ENCODE measurements at regions not wholly inside any gene's neighbourhood (a gene's known extent, or its start where the extent isn't known, plus 50 kb on each side); places are given as distances from the start of the nearest gene placed in this dataset.

GRCh38 chr2:147511491-147511948, 333.3 kb upstream of the ACVR2A start:
- no peaks in the 10 kb centered on the region for H3K36me3 ChIP-seq (ENCODE audit: control insufficient read depth in 3 of 3, insufficient read depth in 3 of 3, low read length in 3 of 3)
- H3K9me3 ChIP-seq (ENCODE audit: control insufficient read depth in 3 of 3, low read length in 3 of 3) = no peaks in the 10 kb centered on the region
- no peak overlapping the region for H3K9ac ChIP-seq (ENCODE audit: low read depth in 1 of 3, low read length in 3 of 3)
- no peaks in the 10 kb centered on the region for H3K27me3 ChIP-seq (ENCODE audit: control insufficient read depth in 3 of 3, insufficient read depth in 3 of 3, low read length in 3 of 3)
- H3K27ac ChIP-seq (ENCODE audit: low read depth, low read length) = peak overlapping the region; percentile 20
- peak overlapping the region in 1 of 3 donors; percentile 32 for H3K4me3 ChIP-seq (ENCODE audit: low read length in 3 of 3)
- H3K4me1 ChIP-seq (ENCODE audit: control insufficient read depth in 3 of 3, insufficient read depth in 3 of 3, low read length in 3 of 3) = peaks cover 0 to 2% (median 0%) of the 10 kb centered on the region in 3 donors

GRCh38 chr2:147509821-147510220, 335.0 kb upstream of the ACVR2A start:
- Histone ChIP-seq H3K4me1 (ENCODE audit: control insufficient read depth in 3 of 3, insufficient read depth in 3 of 3, low read length in 3 of 3) (peaks cover 0 to 2% (median 0%) of the 10 kb centered on the region in 3 donors), H3K27me3 (ENCODE audit: control insufficient read depth in 3 of 3, insufficient read depth in 3 of 3, low read length in 3 of 3) (no peaks in the 10 kb centered on the region), H3K4me3 (ENCODE audit: low read length in 3 of 3) (no peak overlapping the region), H3K9ac (ENCODE audit: low read depth in 1 of 3, low read length in 3 of 3) (no peak overlapping the region), H3K27ac (ENCODE audit: low read depth, low read length) (no peak overlapping the region), H3K9me3 (ENCODE audit: control insufficient read depth in 3 of 3, low read length in 3 of 3) (no peaks in the 10 kb centered on the region), H3K36me3 (ENCODE audit: control insufficient read depth in 3 of 3, insufficient read depth in 3 of 3, low read length in 3 of 3) (no peaks in the 10 kb centered on the region)

GRCh38 chr2:147506889-147507288, 337.9 kb upstream of the ACVR2A start:
- no peaks in the 10 kb centered on the region for H3K9me3 ChIP-seq (ENCODE audit: control insufficient read depth in 3 of 3, low read length in 3 of 3)
- no peak overlapping the region for H3K4me3 ChIP-seq (ENCODE audit: low read length in 3 of 3)
- no peak overlapping the region for H3K27ac ChIP-seq (ENCODE audit: low read depth, low read length)
- H3K36me3 ChIP-seq (ENCODE audit: control insufficient read depth in 3 of 3, insufficient read depth in 3 of 3, low read length in 3 of 3) = no peaks in the 10 kb centered on the region
- no peaks in the 10 kb centered on the region for H3K27me3 ChIP-seq (ENCODE audit: control insufficient read depth in 3 of 3, insufficient read depth in 3 of 3, low read length in 3 of 3)
- H3K9ac ChIP-seq (ENCODE audit: low read depth in 1 of 3, low read length in 3 of 3) = no peak overlapping the region
- H3K4me1 ChIP-seq (ENCODE audit: control insufficient read depth in 3 of 3, insufficient read depth in 3 of 3, low read length in 3 of 3) = peaks cover 0 to 2% (median 0%) of the 10 kb centered on the region in 3 donors

GRCh38 chr2:147502711-147503290, 342.0 kb upstream of the ACVR2A start:
- Histone ChIP-seq H3K27me3 (ENCODE audit: control insufficient read depth in 3 of 3, insufficient read depth in 3 of 3, low read length in 3 of 3) (no peaks in the 10 kb centered on the region), H3K4me3 (ENCODE audit: low read length in 3 of 3) (no peak overlapping the region), H3K36me3 (ENCODE audit: control insufficient read depth in 3 of 3, insufficient read depth in 3 of 3, low read length in 3 of 3) (no peaks in the 10 kb centered on the region), H3K9me3 (ENCODE audit: control insufficient read depth in 3 of 3, low read length in 3 of 3) (no peaks in the 10 kb centered on the region), H3K4me1 (ENCODE audit: control insufficient read depth in 3 of 3, insufficient read depth in 3 of 3, low read length in 3 of 3) (no peaks in the 10 kb centered on the region), H3K9ac (ENCODE audit: low read depth in 1 of 3, low read length in 3 of 3) (no peak overlapping the region), H3K27ac (ENCODE audit: low read depth, low read length) (no peak overlapping the region)

GRCh38 chr2:147501968-147502367, 342.9 kb upstream of the ACVR2A start:
- H3K9me3 ChIP-seq (ENCODE audit: control insufficient read depth in 3 of 3, low read length in 3 of 3) = no peaks in the 10 kb centered on the region
- H3K9ac ChIP-seq (ENCODE audit: low read depth in 1 of 3, low read length in 3 of 3) = no peak overlapping the region
- H3K36me3 ChIP-seq (ENCODE audit: control insufficient read depth in 3 of 3, insufficient read depth in 3 of 3, low read length in 3 of 3) = no peaks in the 10 kb centered on the region
- no peaks in the 10 kb centered on the region for H3K27me3 ChIP-seq (ENCODE audit: control insufficient read depth in 3 of 3, insufficient read depth in 3 of 3, low read length in 3 of 3)
- no peak overlapping the region for H3K27ac ChIP-seq (ENCODE audit: low read depth, low read length)
- no peak overlapping the region for H3K4me3 ChIP-seq (ENCODE audit: low read length in 3 of 3)
- H3K4me1 ChIP-seq (ENCODE audit: control insufficient read depth in 3 of 3, insufficient read depth in 3 of 3, low read length in 3 of 3) = no peaks in the 10 kb centered on the region

GRCh38 chr2:147500819-147501395, 343.9 kb upstream of the ACVR2A start:
- no peak overlapping the region for H3K9ac ChIP-seq (ENCODE audit: low read depth in 1 of 3, low read length in 3 of 3)
- no peaks in the 10 kb centered on the region for H3K27me3 ChIP-seq (ENCODE audit: control insufficient read depth in 3 of 3, insufficient read depth in 3 of 3, low read length in 3 of 3)
- no peaks in the 10 kb centered on the region for H3K9me3 ChIP-seq (ENCODE audit: control insufficient read depth in 3 of 3, low read length in 3 of 3)
- H3K36me3 ChIP-seq (ENCODE audit: control insufficient read depth in 3 of 3, insufficient read depth in 3 of 3, low read length in 3 of 3) = no peaks in the 10 kb centered on the region
- no peaks in the 10 kb centered on the region for H3K4me1 ChIP-seq (ENCODE audit: control insufficient read depth in 3 of 3, insufficient read depth in 3 of 3, low read length in 3 of 3)
- no peak overlapping the region for H3K4me3 ChIP-seq (ENCODE audit: low read length in 3 of 3)
- no peak overlapping the region for H3K27ac ChIP-seq (ENCODE audit: low read depth, low read length)

- Histone ChIP-seq H3K4me1 (ENCODE audit: control insufficient read depth in 3 of 3, insufficient read depth in 3 of 3, low read length in 3 of 3) (no peaks in the 10 kb centered on the region), H3K27ac (ENCODE audit: low read depth, low read length) (peak overlapping the region; percentile 5), H3K9ac (ENCODE audit: low read depth in 1 of 3, low read length in 3 of 3) (no peak overlapping the region), H3K9me3 (ENCODE audit: control insufficient read depth in 3 of 3, low read length in 3 of 3) (no peaks in the 10 kb centered on the region), H3K36me3 (ENCODE audit: control insufficient read depth in 3 of 3, insufficient read depth in 3 of 3, low read length in 3 of 3) (no peaks in the 10 kb centered on the region), H3K4me3 (ENCODE audit: low read length in 3 of 3) (no peak overlapping the region), H3K27me3 (ENCODE audit: control insufficient read depth in 3 of 3, insufficient read depth in 3 of 3, low read length in 3 of 3) (no peaks in the 10 kb centered on the region)
Measured at GRCh38 chr2:147500229-147500628, 344.6 kb upstream of the ACVR2A start.

GRCh38 chr2:147499785-147500184, 345.0 kb upstream of the ACVR2A start:
- Histone ChIP-seq H3K9me3 (ENCODE audit: control insufficient read depth in 3 of 3, low read length in 3 of 3) (no peaks in the 10 kb centered on the region), H3K27me3 (ENCODE audit: control insufficient read depth in 3 of 3, insufficient read depth in 3 of 3, low read length in 3 of 3) (no peaks in the 10 kb centered on the region), H3K27ac (ENCODE audit: low read depth, low read length) (peak overlapping the region; percentile 5), H3K36me3 (ENCODE audit: control insufficient read depth in 3 of 3, insufficient read depth in 3 of 3, low read length in 3 of 3) (no peaks in the 10 kb centered on the region), H3K4me3 (ENCODE audit: low read length in 3 of 3) (no peak overlapping the region), H3K9ac (ENCODE audit: low read depth in 1 of 3, low read length in 3 of 3) (no peak overlapping the region), H3K4me1 (ENCODE audit: control insufficient read depth in 3 of 3, insufficient read depth in 3 of 3, low read length in 3 of 3) (no peaks in the 10 kb centered on the region)

- no peak overlapping the region for H3K4me3 ChIP-seq (ENCODE audit: low read length in 3 of 3)
- H3K9me3 ChIP-seq (ENCODE audit: control insufficient read depth in 3 of 3, low read length in 3 of 3) = no peaks in the 10 kb centered on the region
- H3K27ac ChIP-seq (ENCODE audit: low read depth, low read length) = no peak overlapping the region
- no peak overlapping the region for H3K9ac ChIP-seq (ENCODE audit: low read depth in 1 of 3, low read length in 3 of 3)
- H3K4me1 ChIP-seq (ENCODE audit: control insufficient read depth in 3 of 3, insufficient read depth in 3 of 3, low read length in 3 of 3) = no peaks in the 10 kb centered on the region
- H3K36me3 ChIP-seq (ENCODE audit: control insufficient read depth in 3 of 3, insufficient read depth in 3 of 3, low read length in 3 of 3) = no peaks in the 10 kb centered on the region
- H3K27me3 ChIP-seq (ENCODE audit: control insufficient read depth in 3 of 3, insufficient read depth in 3 of 3, low read length in 3 of 3) = no peaks in the 10 kb centered on the region
Measured at GRCh38 chr2:147495734-147496133, 349.1 kb upstream of the ACVR2A start.

- Histone ChIP-seq H3K36me3 (ENCODE audit: control insufficient read depth in 3 of 3, insufficient read depth in 3 of 3, low read length in 3 of 3) (no peaks in the 10 kb centered on the region), H3K4me1 (ENCODE audit: control insufficient read depth in 3 of 3, insufficient read depth in 3 of 3, low read length in 3 of 3) (peaks cover 0 to 2% (median 0%) of the 10 kb centered on the region in 3 donors), H3K4me3 (ENCODE audit: low read length in 3 of 3) (no peak overlapping the region), H3K27ac (ENCODE audit: low read depth, low read length) (no peak overlapping the region), H3K9ac (ENCODE audit: low read depth in 1 of 3, low read length in 3 of 3) (no peak overlapping the region), H3K27me3 (ENCODE audit: control insufficient read depth in 3 of 3, insufficient read depth in 3 of 3, low read length in 3 of 3) (no peaks in the 10 kb centered on the region), H3K9me3 (ENCODE audit: control insufficient read depth in 3 of 3, low read length in 3 of 3) (no peaks in the 10 kb centered on the region)
Measured at GRCh38 chr2:147492471-147492870, 352.4 kb upstream of the ACVR2A start.

Measured in skeletal muscle tissue (tissue), 3 donors.